Natural killer cell treated with Interleukin-12 subunit alpha and Interleukin-12 subunit beta and Interleukin-15 and Interleukin-18, amount 100 ng/mL, for 72 hours (primary cell): ENCODE measurements at regions not wholly inside any gene's neighbourhood (a gene's known extent, or its start where the extent isn't known, plus 50 kb on each side); places are given as distances from the start of the nearest gene placed in this dataset.

ENCODE experiments used
- ATAC-seq, 2 donors: fragments of 150-1000 bp; cut with Tn5 transposase in 1 of 2; sonication (Bioruptor Pico), chemical (Tn5 transposase) in 1 of 2; 2 replicates each; pipeline ENCODE4 v1.10.0; 2021
- DNase-seq: peaks from one replicate; pipeline ENCODE4 v3.0.0; 2022; ENCODE audit warnings: low spot score
- H3K27ac Mint-ChIP-seq, 2 donors: 1 replicate in 1 of 2; 2 replicates in 1 of 2; pipeline ENCODE4 v1.8.0; 2022; ENCODE audit warnings: mixed read lengths in 2 of 2, mild to moderate bottlenecking in 1 of 2, moderate library complexity in 1 of 2
- H3K27me3 Mint-ChIP-seq, 2 donors: 1 replicate in 1 of 2; 2 replicates in 1 of 2; pipeline ENCODE4 v1.8.0; 2022; ENCODE audit warnings: mixed read lengths in 2 of 2
- H3K36me3 Mint-ChIP-seq: one replicate; pipeline ENCODE4 v1.8.0; 2022; ENCODE audit warnings: mixed read lengths
- H3K4me1 Mint-ChIP-seq, 2 donors: 1 replicate in 1 of 2; 2 replicates in 1 of 2; pipeline ENCODE4 v1.8.0; 2022; ENCODE audit warnings: low read depth in 2 of 2, mixed read lengths in 2 of 2, mild to moderate bottlenecking in 1 of 2
- H3K4me3 Mint-ChIP-seq: one replicate; pipeline ENCODE4 v1.8.0; 2022; ENCODE audit warnings: mixed read lengths
- H3K9me3 Mint-ChIP-seq: 2 replicates; pipeline ENCODE4 v1.8.0; 2022; ENCODE audit warnings: mixed read lengths

DNA sequence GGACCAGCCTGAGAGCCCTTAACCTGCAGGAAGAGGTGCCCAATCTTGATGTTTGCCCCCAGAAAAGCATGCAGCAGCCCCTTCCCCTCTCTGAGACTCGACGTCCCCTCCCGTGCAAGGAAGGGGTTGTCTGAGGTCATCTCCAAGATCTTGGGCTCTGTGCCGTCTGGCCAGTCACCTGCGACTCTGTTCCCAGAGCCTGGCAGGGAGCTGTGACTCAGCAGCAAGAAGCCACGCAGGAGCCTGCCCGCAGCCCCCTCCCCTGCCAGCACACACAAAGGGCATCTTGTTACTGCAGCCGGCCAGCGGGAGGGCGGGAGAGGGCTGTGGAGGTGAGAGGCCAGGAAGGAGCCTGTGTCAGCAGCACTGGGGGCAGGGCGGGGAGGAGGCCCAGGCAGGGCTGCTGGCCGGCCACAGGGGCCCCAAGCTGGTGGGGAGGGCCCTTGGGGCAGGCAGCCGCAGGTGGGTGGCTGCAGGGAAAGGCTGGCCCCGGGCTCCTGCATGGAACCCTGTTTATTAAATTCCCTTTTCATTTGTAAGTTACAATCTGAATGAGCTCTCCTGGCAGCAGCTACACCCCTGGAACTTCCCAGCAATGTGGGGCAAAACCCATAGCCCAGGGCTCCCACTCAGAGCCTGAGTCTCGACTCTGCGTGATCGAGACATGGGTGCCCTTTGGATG is 103.7 kb upstream of the ZMIZ1 start:
- peaks cover 6 to 7% of the 10 kb centered on the region in 2 donors for H3K27me3 Mint-ChIP-seq
- no peaks in the 10 kb centered on the region for H3K9me3 Mint-ChIP-seq
- H3K4me1 Mint-ChIP-seq: no peaks in the 10 kb centered on the region
- no peak overlapping the region for H3K4me3 Mint-ChIP-seq
- no peak overlapping the region for H3K27ac Mint-ChIP-seq
- DNase-seq (no peak), ATAC-seq (no peak)
- no peaks in the 10 kb centered on the region for H3K36me3 Mint-ChIP-seq

- H3K4me1 Mint-ChIP-seq: no peaks in the 10 kb centered on the region
- H3K27me3 Mint-ChIP-seq: peaks cover 4 to 5% of the 10 kb centered on the region in 2 donors
- H3K9me3 Mint-ChIP-seq: no peaks in the 10 kb centered on the region
- no peak overlapping the region for H3K27ac Mint-ChIP-seq
- ATAC-seq: no peak
- H3K36me3 Mint-ChIP-seq: no peaks in the 10 kb centered on the region
- no peak overlapping the region for H3K4me3 Mint-ChIP-seq
- no peak for DNase-seq
These were observed 102.5 kb upstream of the ZMIZ1 start for GRCh38 chr10:78966182-78966787.

DNA sequence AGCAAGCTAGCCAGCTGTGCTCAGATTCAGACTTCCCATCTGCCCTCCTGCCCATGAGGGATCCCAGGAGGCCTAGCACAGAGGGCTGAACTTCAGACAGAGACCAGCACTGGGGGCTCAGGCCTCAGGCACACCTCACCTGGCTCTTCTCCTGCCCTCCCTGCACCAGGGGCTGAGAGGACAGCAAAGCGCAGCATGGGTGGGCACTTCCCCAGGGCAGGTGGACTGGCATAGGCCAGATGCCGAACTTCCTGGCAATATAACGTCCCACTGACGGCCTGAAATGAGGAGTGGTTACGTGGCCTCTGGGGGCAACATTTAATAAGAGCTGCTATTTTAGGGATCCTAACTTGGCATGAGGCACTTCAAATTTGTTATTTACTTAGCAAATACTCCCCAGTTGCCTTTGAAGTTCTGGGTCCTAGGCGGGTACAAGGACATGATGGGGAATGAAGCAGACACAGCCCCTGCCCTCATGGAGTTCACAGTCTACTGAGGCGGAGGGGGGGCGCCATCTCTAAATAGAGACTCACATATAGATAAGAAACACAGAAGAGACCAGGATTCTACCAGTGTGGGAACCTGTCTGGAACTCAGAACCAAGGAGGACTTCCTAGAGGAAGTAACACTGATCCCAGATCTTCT is 101.8 kb upstream of the ZMIZ1 start:
- DNase-seq: no peak
- H3K36me3 Mint-ChIP-seq: no peaks in the 10 kb centered on the region
- ATAC-seq: no peak
- H3K4me3 Mint-ChIP-seq: no peak overlapping the region
- H3K4me1 Mint-ChIP-seq: no peaks in the 10 kb centered on the region
- no peak overlapping the region for H3K27ac Mint-ChIP-seq
- peaks cover 0 to 2% of the 10 kb centered on the region in 2 donors for H3K27me3 Mint-ChIP-seq
- no peaks in the 10 kb centered on the region for H3K9me3 Mint-ChIP-seq

DNA sequence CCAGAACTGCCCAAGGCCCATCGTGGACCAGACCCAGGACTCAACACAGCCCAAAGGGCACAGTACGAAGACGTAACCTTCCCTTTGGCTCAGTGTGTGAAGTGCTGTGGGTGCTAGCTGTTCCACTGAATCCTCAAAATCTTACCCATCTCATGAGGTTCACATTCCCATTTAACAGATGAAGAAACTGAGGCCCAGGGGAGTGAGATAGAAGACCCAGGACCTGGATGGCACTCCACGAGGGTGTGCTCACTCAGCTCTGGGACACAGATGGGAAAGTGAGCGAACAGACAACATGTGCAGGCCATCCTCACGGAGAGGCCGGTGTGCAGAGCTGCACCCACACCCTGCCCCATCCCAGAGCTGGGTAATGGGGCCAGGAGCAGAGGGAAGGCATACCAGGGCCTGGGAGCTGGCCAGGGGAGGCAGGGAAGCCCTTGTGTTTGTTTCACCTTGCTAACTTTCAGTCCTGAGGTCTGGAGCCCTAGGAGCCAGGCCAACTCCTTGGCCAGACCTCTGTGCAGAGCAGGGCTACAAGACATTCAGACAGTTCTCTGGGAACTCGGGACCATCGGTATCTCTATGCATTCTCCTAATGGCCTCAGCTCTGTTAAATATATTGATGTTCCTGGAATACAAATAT is 100.3 kb upstream of the ZMIZ1 start:
- ATAC-seq (no peak), DNase-seq (no peak)
- Mint-ChIP-seq H3K27ac (no peak overlapping the region), H3K4me3 (no peak overlapping the region), H3K27me3 (peaks cover 0 to 2% of the 10 kb centered on the region in 2 donors), H3K4me1 (peaks cover 5 to 6% of the 10 kb centered on the region in 2 donors), H3K36me3 (no peaks in the 10 kb centered on the region), H3K9me3 (no peaks in the 10 kb centered on the region)

- no peaks in the 10 kb centered on the region for H3K9me3 Mint-ChIP-seq
- no peak overlapping the region for H3K27ac Mint-ChIP-seq
- DNase-seq (no peak), ATAC-seq (no peak)
- no peak overlapping the region for H3K4me3 Mint-ChIP-seq
- peaks cover 0 to 2% of the 10 kb centered on the region in 2 donors for H3K27me3 Mint-ChIP-seq
- H3K4me1 Mint-ChIP-seq: peaks cover 5 to 6% of the 10 kb centered on the region in 2 donors
- no peaks in the 10 kb centered on the region for H3K36me3 Mint-ChIP-seq
These were observed 99.8 kb upstream of the ZMIZ1 start for GRCh38 chr10:78968943-78969342.

- H3K4me3 Mint-ChIP-seq: no peak overlapping the region
- H3K36me3 Mint-ChIP-seq: no peaks in the 10 kb centered on the region
- DNase-seq (no peak), ATAC-seq (no peak)
- no peaks in the 10 kb centered on the region for H3K9me3 Mint-ChIP-seq
- no peak overlapping the region for H3K27ac Mint-ChIP-seq
- peaks cover 11 to 13% of the 10 kb centered on the region in 2 donors for H3K4me1 Mint-ChIP-seq
- H3K27me3 Mint-ChIP-seq: no peaks in the 10 kb centered on the region
These were observed 99.0 kb upstream of the ZMIZ1 start for GRCh38 chr10:78969719-78970118.

DNA sequence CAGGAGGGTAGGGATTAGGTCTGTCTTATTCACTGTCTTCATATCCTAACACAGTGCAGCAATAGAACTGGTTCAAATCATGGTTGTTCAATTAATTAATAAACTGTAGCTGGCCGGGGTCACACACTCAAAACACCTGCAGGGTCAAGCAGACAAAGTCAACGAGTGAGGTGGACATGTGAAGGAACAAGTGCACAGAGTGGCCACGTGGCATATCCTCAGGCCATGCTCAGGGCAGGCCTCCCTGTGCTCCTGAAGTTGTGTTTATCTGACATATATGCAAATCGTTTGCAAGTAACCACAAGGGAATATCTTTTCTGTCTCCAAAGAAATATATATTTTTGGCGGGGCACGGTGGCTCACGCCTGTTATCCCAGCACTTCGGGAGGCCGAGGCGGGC is 98.5 kb upstream of the ZMIZ1 start:
- no peak overlapping the region for H3K27ac Mint-ChIP-seq
- peaks cover 0 to 1% of the 10 kb centered on the region in 2 donors for H3K27me3 Mint-ChIP-seq
- no peaks in the 10 kb centered on the region for H3K9me3 Mint-ChIP-seq
- no peak overlapping the region for H3K4me3 Mint-ChIP-seq
- H3K4me1 Mint-ChIP-seq: peaks cover 17 to 18% of the 10 kb centered on the region in 2 donors
- no peak for DNase-seq
- no peaks in the 10 kb centered on the region for H3K36me3 Mint-ChIP-seq
- ATAC-seq: no peak

- ATAC-seq (no peak), DNase-seq (no peak)
- H3K9me3 Mint-ChIP-seq: no peaks in the 10 kb centered on the region
- H3K27me3 Mint-ChIP-seq: peaks cover 0 to 5% of the 10 kb centered on the region in 2 donors
- no peaks in the 10 kb centered on the region for H3K36me3 Mint-ChIP-seq
- no peak overlapping the region for H3K4me3 Mint-ChIP-seq
- peaks cover 25 to 27% of the 10 kb centered on the region in 2 donors for H3K4me1 Mint-ChIP-seq
- no peak overlapping the region for H3K27ac Mint-ChIP-seq
These were observed 97.6 kb upstream of the ZMIZ1 start for GRCh38 chr10:78971094-78971682.

DNA sequence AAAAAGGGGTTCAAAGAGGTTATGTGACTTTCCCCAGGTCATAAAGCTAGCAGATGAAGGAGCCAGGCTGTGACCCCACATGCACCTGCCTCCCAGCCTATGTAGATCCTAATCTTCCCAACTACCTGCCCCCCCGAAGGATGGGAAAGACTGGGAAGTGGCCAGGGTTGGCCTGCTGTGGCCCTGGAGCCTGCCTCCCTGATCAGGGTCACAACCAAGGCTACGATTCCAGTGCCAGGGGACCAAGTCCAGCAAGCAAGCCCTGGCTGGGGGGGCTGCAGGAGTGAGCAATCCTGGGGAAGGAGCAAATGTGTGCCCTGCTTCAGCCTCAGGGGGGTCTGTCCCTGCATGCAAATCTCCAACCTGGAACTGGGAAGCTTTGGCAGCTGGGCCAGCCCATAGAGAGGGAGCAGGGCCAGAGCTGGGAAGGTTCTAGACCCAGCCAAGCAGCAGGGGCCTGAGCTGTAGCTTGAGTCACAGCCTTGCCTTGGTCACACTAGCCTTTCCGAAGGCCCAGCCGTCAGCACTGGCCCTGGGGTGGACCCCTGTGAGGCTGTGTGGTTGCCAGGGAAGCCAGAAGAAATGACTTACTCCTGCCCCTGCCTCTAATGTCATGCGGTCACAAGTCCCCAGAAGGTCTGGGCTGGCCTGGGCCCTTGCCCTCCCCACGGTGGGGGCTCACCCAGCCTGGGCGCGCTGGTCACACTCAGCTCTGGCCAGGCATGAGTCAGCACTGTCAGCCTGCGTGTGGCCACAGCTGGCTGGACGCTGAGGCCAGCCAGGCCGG is 96.4 kb upstream of the ZMIZ1 start:
- DNase-seq (no peak), ATAC-seq (no peak)
- Mint-ChIP-seq H3K36me3 (no peaks in the 10 kb centered on the region), H3K4me3 (peak overlapping the region; percentile 71), H3K27ac (peak overlapping the region; percentile 35 to 73), H3K27me3 (peaks cover 0 to 15% of the 10 kb centered on the region in 2 donors), H3K4me1 (peaks cover 36 to 39% of the 10 kb centered on the region in 2 donors), H3K9me3 (no peaks in the 10 kb centered on the region)

- DNase-seq (peak; percentile 87), ATAC-seq (peak; percentile 87 to 88)
- peak overlapping the region; percentile 71 for H3K4me3 Mint-ChIP-seq
- H3K36me3 Mint-ChIP-seq: no peaks in the 10 kb centered on the region
- no peaks in the 10 kb centered on the region for H3K9me3 Mint-ChIP-seq
- H3K27me3 Mint-ChIP-seq: peaks cover 0 to 15% of the 10 kb centered on the region in 2 donors
- H3K27ac Mint-ChIP-seq: peak overlapping the region; percentile 35 to 73
- H3K4me1 Mint-ChIP-seq: peaks cover 44 to 47% of the 10 kb centered on the region in 2 donors
These were observed 95.5 kb upstream of the ZMIZ1 start for GRCh38 chr10:78972947-78973900.

- Mint-ChIP-seq H3K9me3 (no peaks in the 10 kb centered on the region), H3K27ac (peak overlapping the region; percentile 92 to 98), H3K27me3 (peaks cover 0 to 15% of the 10 kb centered on the region in 2 donors), H3K4me3 (peak overlapping the region; percentile 94), H3K36me3 (no peaks in the 10 kb centered on the region), H3K4me1 (peaks cover 47 to 48% of the 10 kb centered on the region in 2 donors)
- DNase-seq (no peak), ATAC-seq (peak; percentile 3 to 42)
These were observed 94.7 kb upstream of the ZMIZ1 start for GRCh38 chr10:78973901-78974616.
